HG03095 (cell line): ENCODE measurements at regions not wholly inside any gene's neighbourhood (a gene's known extent, or its start where the extent isn't known, plus 50 kb on each side); places are given as distances from the start of the nearest gene placed in this dataset.

Source experiments
- ATAC-seq: cut with Tn5 transposase; IDR thresholded peaks from one replicate; pipeline ENCODE4 v1.9.1; 2021; ENCODE audit warnings: moderate library complexity; ENCODE audit not compliant: unreplicated experiment

DNA sequence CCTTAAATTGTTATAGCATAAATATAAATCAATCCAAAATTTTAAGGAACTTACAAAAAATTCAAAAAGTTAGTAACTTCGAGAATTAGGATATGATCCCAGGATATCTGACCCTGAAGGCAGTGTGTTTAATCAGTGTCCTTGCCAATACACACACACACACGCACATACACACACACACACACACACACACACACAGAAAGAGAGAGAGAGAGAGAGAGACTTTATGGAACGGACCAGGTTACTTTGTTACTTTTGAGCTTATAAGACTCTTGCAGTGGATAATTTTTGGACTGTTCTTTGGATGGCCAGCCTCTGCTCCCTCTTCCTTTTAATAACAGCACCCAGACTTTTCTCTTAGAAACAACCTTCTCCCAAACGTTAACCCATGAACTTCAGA, 322.9 kb downstream of the NFIB start:
- ATAC-seq, result no peak

DNA sequence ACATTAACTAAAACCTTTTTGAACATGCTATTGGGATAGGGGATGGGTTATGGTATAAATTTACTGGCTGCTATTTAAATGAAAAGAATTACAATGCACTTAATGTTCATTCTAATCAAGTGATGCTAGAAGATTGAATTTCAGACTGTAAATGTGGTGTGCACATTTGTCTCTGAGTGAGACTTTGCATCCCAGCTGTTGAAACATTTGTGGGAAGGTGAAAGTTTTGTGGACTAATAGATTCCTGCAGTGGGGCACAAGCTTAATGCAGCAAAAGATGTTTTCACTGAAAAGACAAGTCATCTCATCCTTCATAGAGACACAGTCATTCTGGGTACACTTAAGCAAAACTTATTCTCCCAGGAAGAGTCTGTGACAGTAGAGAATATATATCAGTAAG, 323.6 kb downstream of the NFIB start:
- no peak for ATAC-seq

DNA sequence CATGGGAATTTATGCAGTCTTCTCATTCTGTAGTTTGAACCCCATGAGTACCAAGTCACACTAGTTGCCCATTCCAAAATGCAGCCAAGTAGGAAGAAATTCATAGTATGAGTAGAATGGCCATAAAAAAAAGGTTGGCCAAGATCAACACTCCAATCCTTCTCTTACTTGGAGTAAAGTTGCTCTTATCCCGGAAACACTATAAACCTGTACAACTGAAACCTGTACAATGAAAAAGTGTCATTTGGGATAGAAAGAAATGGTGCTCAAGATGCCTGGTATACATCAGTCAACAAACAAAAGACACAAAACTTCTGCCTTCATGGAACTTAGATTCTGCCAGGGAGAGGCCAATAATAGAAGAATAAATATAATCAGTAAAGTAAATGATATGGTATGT, 325.0 kb downstream of the NFIB start:
- ATAC-seq, result no peak

DNA sequence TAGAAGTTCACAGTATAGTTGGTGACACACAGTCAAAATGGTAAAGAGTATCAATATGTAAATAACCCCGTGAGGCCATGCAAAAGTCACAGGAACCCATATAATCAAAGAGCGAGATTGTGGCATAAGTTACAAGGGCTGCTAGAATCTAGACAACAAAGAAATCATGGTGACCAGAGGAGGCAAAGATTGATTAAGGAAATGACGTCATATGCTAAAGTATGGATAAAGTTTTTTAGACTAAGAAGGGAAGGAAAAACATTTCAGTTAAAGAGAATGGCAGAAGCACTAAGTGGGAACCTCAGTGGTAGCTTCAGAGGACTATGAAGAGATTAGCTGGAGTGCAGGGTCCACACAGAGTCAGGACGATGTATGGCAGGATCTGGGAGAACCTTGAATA, 330.3 kb downstream of the NFIB start:
- ATAC-seq, result no peak

DNA sequence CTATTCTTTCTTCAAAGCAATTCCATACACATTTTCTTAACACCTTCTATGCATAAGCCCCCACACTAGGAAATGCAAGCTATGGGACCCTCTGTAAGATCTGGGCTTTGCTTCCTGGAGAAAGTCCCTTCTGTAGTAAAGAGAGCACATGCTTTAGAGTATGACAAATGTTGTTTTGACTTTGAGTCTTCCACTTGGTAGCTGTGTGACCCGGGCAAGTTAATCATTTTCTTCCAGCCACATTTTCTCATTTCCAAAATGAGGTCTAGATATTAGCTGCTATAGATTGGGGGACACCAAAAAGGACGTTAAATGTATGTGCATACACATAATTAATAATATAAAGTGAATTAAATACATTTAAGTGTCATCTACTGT, 334.0 kb downstream of the NFIB start:
- no peak for ATAC-seq

DNA sequence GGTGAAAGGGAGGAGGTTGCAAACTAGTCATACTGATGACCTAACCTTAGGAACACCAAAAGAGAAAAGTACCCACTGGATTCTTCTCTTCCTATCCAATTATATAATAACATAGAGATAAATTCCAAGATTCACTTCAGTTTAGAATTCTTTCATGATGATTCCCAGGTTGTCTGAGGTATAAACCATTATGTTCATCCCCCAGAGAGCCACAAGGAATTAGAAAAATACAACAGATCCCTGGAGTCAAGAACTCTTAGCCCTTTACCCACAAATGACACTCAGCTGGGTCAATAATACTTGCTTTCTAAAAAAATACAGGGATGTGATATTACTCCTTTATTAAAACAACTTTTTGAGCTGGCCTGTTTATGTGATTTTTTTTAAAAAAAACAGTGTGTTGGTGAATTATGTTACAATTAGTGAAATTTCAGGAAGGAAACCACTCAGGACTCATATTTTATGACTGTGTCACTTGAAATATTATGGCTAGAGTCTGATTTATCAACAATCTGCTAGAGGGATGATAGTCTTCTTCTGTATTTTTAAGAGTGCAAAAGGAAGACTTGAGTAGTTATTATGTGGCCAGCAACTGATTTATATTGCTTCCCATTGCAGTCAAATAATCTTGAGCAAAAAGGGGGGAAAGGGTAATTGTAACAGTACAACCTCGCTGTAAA, 338.2 kb downstream of the NFIB start:
- no peak for ATAC-seq

DNA sequence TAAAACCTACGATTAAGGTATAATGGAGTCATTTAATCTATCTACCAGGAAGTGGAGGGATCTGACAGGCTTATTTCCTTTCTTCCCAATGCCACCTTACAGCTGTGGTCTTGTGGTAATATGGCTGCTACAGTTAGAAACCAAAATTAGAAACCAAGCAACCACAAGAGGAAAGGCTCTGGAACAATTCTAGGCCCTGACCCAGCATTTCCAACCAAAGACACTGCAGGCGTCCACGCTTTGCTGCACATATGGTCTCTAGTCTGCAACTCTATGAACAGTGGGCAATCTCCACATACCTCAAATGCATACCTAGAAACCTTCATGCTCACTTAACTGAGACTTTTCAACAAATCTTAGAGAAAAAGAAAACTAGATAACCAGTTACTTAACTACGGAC, 339.1 kb downstream of the NFIB start:
- no peak for ATAC-seq

DNA sequence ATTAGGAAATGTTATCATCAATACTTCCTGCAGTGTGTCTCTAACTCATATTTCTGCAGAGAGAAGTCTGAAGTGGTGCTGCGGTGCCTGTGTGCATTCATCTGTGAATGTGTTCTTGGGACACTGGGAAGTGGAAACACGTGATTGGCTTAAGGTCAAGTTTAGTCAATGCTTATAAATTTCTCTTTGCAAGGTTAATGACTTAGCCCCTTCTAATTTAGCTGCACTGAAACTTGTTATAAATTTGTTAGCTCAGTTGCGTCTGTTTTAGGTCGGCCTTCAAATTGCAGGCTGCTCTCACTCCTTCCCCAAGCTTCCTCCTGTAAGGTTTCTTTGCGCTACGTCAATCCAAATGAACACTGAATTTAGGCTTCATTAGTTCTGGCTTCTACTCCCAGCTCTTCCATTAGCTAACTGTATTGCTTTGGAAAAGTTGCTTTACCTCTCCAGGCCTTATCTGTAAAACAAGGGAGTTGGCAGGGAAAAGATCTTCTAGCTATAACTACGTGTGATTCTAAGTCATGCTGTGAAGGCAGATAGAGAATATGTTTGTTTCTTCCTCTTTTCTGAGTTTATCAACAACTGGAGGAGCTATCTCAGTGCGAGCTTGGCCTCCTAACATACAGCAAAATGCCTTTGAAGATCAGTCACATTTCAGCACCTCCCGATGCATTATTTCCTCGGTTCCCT, 341.8 kb downstream of the NFIB start:
- ATAC-seq, result no peak

DNA sequence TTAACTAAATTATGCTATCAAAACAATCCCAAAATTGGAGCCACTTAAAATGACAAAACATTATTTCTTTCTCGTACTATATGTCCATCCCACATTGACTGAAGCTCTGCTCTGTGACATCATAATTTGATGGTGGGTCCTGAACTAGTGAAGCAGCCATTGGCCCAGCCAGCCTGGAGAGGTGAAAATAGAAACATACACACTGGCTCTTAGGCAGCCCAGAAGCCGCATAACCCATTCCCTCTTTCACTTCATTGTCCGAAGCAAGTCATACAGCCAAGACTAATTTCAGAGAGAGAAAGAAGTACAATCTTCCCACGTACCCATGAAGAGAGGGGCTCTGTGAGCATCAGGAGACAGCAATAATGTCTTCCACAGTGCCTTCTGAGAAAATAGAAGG, 342.5 kb downstream of the NFIB start:
- ATAC-seq, result no peak

DNA sequence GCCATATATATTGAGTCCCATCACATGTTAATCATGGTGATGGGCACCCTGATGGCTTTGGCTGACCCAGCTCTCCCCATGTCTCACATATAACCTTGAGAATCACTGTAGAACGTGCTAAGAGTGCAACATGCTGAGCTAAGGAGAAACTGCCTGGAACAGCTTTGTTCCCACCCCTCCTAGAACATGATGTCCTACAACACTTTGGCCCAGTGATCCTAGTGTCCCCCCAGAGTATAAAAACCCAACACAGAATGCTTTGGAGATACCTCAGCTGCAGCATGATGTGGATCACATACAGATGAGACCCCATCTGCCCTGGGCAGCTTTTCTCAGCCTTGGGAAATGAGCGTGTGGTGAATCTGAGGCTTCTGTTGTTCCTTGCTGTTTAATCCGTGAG, 343.5 kb downstream of the NFIB start:
- ATAC-seq, result no peak

DNA sequence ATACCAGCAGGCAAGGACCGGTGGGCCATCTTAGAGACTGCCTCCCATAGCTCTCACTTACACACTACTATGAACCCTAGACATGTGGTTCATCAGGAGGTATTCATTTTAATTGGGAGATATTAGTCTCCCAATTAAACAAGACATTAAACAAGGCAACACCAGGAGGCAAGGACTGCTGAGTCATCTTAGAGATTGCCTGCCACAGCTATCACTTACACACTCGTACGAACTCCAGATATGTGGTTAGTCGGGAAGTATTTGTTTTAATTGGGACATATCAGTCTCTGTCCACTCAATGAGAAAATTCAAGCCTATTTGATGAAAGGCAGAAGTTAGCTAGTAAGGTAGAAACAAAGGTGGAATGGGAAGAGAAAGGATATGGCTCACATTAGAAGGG, 343.9 kb downstream of the NFIB start:
- no peak for ATAC-seq

DNA sequence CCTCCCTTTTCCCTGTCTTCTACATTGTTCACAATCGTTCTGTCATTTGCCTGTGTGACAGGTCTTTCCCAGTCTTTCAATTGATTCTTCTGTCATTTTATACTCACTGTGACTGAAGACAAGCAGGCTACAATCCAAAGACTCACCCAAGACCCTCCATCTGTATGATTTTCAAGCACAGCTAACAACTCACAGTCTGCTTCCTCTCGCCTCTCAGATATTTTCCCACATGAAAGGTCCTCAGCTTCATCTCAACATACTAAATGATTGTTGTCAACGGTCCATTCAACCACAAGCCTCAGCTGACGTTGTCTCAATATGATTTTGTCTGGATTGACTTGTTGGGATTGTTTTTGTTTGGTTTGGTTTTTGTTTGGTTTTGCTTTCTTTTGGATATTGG, 346.5 kb downstream of the NFIB start:
- ATAC-seq, result no peak

DNA sequence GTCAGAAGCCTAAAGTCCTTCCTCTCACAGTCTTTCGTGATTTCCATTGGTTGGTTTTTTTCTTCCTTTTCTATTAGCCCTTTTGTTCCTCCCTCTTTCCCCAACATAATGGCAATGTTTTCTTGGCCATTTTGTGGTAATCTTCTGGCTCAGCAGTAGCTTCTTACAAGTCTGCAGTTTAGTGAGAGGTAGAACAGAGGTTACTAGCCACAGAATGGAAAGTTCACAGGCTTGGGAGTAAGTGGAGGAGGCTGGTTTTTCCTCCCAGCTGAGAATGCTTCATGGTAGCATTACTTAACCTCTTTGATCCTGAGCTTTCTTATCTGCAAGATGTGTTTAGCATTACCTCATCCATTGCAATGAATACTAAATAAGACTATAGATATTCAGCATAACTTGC, 346.9 kb downstream of the NFIB start:
- ATAC-seq, result no peak

DNA sequence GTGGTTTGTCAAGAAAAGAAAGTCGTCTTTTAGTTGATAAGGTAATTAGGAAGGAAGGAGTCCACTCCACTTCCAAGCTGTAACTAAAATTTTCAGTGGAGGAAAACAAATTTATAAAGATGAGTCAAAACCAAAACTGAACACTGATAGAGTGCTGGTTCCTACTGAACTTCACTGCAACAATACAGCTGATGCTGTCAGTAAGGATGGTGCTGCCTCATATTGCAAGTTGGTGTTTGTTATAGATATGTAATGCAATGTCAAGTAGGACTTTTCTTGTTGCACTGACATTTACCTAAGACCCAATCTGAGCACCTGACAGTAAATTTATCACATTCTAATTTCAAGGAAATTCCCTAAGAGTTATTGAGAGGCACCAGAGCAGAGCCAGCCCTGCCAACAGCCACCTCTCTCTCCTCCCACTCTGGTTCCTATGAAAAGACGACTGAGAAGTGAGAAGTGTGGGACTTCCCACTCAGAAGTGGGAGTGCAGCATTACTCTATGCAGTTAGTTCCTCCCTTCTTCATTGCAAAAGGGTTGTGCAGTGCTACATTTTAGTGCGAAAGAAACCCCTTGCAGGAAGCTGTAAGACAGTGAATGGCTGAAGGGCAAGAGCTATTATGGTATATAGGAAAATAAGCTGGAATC, 350.8 kb downstream of the NFIB start:
- peak; percentile 58 for ATAC-seq

DNA sequence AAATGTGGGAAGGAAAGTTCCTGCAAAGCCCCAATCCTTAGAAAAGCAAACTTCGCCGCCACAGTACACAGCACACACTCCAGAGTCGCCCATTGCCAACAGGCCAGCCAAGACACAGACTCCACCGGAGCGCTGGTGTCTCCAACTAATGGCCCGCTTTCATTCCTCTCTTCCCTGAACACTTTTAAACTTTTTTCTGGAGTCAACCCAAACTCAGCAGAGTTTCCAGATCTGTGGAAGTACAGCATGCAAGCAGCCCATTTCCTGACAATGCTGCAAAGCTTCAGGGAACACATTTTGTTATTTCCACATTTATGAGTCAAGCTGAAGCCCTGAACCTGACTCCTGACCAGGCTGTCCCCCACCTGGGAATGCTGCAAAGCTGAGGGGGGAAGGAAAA, 351.9 kb downstream of the NFIB start:
- no peak for ATAC-seq

DNA sequence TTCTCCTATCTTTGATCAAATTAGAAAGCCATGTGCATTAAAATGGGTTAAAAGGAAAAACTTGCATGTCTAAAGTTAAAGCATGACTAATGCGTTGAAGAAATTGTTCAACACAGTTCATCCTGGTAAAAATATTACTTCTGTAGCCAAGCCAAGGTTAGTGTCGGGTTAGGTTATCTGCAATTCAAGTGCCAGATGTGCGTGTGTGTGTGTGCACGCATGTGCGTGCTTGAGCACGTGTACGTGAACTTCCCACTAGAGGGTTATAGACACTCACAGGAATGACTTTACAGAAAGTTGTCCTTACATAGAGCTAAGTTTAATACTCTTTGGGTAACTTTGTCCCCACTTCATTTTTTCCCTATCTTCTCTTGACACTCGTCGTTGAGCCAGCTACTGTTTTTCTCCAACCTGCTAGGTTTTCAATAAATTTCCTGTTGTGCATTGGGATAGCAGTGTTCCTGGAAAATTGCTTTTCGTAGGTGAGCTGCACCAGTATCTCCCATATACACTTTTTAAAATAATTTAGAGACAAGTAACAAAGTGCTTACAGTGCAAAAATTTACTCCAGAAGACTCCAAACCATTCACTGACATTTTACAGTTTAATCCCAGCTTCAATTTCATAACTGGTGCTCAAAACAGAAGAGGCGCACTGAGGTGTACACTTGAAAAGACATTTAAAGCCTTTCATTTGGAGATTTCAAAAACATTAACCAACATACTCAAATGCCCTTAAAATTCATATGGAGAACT, 353.8 kb downstream of the NFIB start:
- ATAC-seq, result no peak

DNA sequence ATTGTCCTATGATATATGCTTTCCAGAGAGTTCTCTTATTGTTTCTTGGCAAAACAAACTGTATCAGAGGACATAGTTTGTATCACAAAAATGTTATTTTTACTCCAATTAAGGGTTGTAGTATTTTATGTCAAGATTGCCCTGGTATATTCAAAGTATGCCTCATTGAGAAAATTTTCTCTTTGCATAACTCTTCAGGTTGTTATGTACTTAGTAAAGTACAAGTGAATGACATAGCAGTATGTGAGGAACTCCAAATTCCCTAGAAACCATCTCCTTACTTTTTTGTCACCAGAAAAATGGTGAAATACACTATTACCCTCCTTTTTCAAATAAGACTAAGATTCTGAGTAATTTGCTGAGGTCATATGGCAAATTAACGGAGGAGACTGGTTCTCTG, 355.3 kb downstream of the NFIB start:
- ATAC-seq, result no peak

DNA sequence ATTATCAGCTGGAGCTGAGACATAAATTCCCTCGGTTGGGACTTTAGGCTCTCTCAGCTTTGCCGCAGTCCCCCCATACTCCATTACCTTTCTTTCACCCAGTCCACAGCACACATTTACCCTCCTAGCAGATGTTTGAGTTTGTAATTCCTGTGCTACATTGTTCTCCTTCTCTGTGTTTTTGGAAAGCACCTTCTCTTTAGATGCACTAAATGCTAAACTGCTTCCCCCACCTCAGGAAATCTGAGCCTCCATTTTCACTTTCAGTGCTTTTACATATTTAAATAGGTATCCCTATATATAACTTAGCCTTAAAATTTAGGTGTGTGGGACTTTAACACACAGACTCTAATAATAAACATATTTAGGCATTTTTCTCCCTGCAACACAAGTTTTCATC, 356.9 kb downstream of the NFIB start:
- peak; percentile 72 for ATAC-seq

DNA sequence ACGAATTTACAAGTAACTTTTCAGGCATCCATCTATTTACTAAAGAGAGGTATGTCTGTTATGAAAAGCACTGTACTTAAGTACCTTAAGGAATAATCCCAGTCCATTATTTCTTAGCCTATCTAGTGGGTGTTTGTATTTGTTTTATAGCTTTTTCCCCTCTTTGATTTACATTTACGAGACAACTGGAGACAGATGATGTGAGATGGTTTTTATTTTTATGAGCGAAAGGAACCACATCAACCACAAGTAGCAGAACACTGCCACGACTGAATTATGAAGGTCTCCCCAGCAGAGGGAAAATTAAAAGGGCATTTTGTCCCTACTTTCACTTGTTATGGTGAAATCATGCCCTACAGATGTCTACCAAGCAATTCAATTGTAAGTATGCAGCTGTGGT, 357.8 kb downstream of the NFIB start:
- no peak for ATAC-seq

DNA sequence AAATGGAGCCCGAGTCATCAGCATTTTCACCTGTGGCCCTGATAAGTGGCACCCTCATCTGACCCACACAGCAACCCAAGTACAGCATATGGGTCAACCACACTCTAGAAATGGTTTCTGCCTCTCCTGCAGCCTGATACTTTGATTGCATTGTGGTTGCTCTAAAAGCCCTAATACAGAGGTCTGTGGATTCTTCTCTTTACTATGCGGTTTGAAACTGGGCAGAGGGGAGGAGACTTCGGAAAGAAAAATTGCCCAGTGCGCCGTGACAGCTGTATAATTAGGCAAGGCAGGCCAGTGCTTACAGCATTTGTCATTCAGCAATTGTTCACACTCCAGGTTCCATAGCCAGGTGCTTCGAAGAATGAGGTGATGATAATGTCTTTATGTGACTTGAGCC, 361.0 kb downstream of the NFIB start:
- no peak for ATAC-seq

DNA sequence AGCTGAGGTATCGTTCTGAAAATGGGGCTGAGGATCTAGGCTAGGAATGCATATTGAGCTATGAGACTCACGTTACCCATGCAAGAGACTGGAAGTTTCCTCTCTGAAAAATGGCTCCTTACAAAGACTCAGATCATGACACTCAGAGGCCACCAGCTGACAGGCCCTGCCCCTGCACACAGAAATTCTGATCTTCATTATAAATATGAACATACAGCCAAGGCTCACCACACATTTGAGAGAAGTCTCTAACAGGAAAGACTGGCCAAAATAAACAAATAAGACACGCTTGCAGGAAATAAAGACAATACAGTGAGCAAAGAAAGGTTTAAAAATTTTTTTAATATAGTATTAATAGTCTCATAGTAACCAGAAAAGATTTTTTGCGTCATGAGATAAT, 365.9 kb downstream of the NFIB start:
- no peak for ATAC-seq

DNA sequence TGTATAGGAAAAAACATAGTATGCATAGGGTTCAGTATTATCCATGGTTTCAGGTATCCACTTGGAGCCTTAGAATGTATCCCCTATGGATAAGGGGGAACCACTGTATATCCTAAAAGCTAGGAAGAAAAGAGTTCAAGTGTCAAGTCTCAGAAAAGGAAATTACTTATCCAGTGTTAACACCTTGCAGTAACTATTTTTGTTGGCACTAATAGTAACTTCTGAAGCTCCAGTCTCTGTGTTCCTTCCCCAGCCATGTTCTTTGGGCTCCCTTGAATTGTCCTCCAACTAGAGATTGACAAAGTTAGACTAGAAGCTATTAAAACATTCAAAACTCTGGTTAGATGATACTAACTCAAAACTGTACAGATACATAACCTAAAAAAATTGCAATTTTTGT, 370.8 kb downstream of the NFIB start:
- no peak for ATAC-seq
